Aorta (tissue), 5 donors: ENCODE measurements at regions not wholly inside any gene's neighbourhood (a gene's known extent, or its start where the extent isn't known, plus 50 kb on each side); places are given as distances from the start of the nearest gene placed in this dataset.

Source experiments
- ATAC-seq: fragments of 200-7000 bp; cut with Tn5 transposase; one replicate; pipeline ENCODE4 v1.9.1; 2022; ENCODE audit warnings: moderate library complexity; ENCODE audit not compliant: low FRiP score
- DNase-seq, 2 donors: peaks; one replicate each; pipeline ENCODE4 v3.0.0-alpha.2; 2020
- H3K27ac ChIP-seq, 2 donors: one replicate each; pipeline ENCODE4 v1.5.1; 2013; ENCODE audit warnings: low read length in 2 of 2, mild to moderate bottlenecking in 2 of 2, moderate library complexity in 2 of 2, control low read depth in 1 of 2, inconsistent platforms in 1 of 2, low read depth in 1 of 2
- H3K27me3 ChIP-seq, 2 donors: one replicate each; pipeline ENCODE4 v1.6.1; 2013; ENCODE audit warnings: control low read depth in 1 of 2, low read length in 1 of 2, mild to moderate bottlenecking in 1 of 2, moderate library complexity in 1 of 2; ENCODE audit not compliant: insufficient read depth in 2 of 2, control insufficient read depth in 1 of 2
- H3K36me3 ChIP-seq, 2 donors: one replicate each; pipeline ENCODE4 v1.6.1; 2013; ENCODE audit warnings: control low read depth in 1 of 2, low read length in 1 of 2, mild to moderate bottlenecking in 1 of 2; ENCODE audit not compliant: insufficient read depth in 2 of 2, control insufficient read depth in 1 of 2
- H3K4me1 ChIP-seq, 2 donors: one replicate each; pipeline ENCODE4 v1.6.1; 2013; ENCODE audit warnings: low read length in 2 of 2, control low read depth in 1 of 2, mild to moderate bottlenecking in 1 of 2, moderate library complexity in 1 of 2; ENCODE audit not compliant: insufficient read depth in 2 of 2, control insufficient read depth in 1 of 2
- H3K4me3 ChIP-seq, 2 donors: one replicate each; pipeline ENCODE4 v1.5.1; 2013; ENCODE audit warnings: low read length in 2 of 2, control low read depth in 1 of 2, mild to moderate bottlenecking in 1 of 2
- H3K9me3 ChIP-seq: one replicate; pipeline ENCODE4 v1.6.1; 2013; ENCODE audit warnings: mild to moderate bottlenecking, low read length; ENCODE audit not compliant: control insufficient read depth
- WGBS, 2 donors: extraction: QIAGEN DNeasy Blood & Tissue Kit; methylation state at CpG; one replicate each; pipeline ENCODE4 v1.1.7; 2013; 5-methylcytosine and 5-hydroxymethylcytosine counted together
- intact Hi-C, 2 donors: fragments of 100-400 bp; cut with DNase I; formaldehyde crosslinking; loops; one replicate each; pipeline versions ENCODE4 v1.14.2 to v1.15.0; 2022
- donor health status: healthy with polysubstance abuse.
- donor health status: Bipolar disorder and iron deficiency.
- donor health status: DM: no; HTN: no; CAD: no.
- donor health status: DM: no; HTN: no; CAD: no.
- donor health status: DM: yes; HTN: yes; CAD: no.

- H3K4me3 ChIP-seq = no peak overlapping the region
- no peaks in the 10 kb centered on the region for H3K4me1 ChIP-seq
- no peak overlapping the region for H3K27ac ChIP-seq
- peaks cover 4% of the 10 kb centered on the region for H3K9me3 ChIP-seq
- WGBS, 2 donors = 89 to 91% methylated on average over 12 of the region's 12 CpGs
- ATAC-seq (no peak), DNase-seq (no peak)
- no peaks in the 10 kb centered on the region for H3K36me3 ChIP-seq
- intact Hi-C loops = no loop called here
- no peaks in the 10 kb centered on the region for H3K27me3 ChIP-seq
Observed at GRCh38 chr10:130466271-130466997, 330.2 kb downstream of the GLRX3 start.

GRCh38 chr10:130470286-130470685 is 334.1 kb downstream of the GLRX3 start:
- Histone ChIP-seq H3K27me3 (no peaks in the 10 kb centered on the region), H3K4me1 (no peaks in the 10 kb centered on the region), H3K9me3 (peaks cover 4% of the 10 kb centered on the region), H3K4me3 (no peak overlapping the region), H3K36me3 (no peaks in the 10 kb centered on the region), H3K27ac (no peak overlapping the region)
- intact Hi-C loops = no loop called here
- no peak for ATAC-seq
- WGBS, 2 donors = 54 to 63% methylated on average over 5 of the region's 5 CpGs
- DNase-seq = no peak

- peaks cover 4% of the 10 kb centered on the region for H3K9me3 ChIP-seq
- intact Hi-C loops = no loop called here
- H3K27ac ChIP-seq = no peak overlapping the region
- DNase-seq (no peak), ATAC-seq (no peak)
- no peak overlapping the region for H3K4me3 ChIP-seq
- no peaks in the 10 kb centered on the region for H3K36me3 ChIP-seq
- H3K27me3 ChIP-seq = no peaks in the 10 kb centered on the region
- WGBS, 2 donors = 90 to 97% methylated on average over 6 of the region's 6 CpGs
- H3K4me1 ChIP-seq = no peaks in the 10 kb centered on the region
Observed at GRCh38 chr10:130470973-130471372, 334.8 kb downstream of the GLRX3 start.

GRCh38 chr10:130471486-130471885 is 335.3 kb downstream of the GLRX3 start:
- DNase-seq (no peak), ATAC-seq (no peak)
- no peaks in the 10 kb centered on the region for H3K36me3 ChIP-seq
- H3K4me3 ChIP-seq = no peak overlapping the region
- H3K9me3 ChIP-seq = peaks cover 4% of the 10 kb centered on the region
- H3K27me3 ChIP-seq = no peaks in the 10 kb centered on the region
- 63 to 70% methylated on average over 11 of the region's 11 CpGs for WGBS, 2 donors
- intact Hi-C loops = no loop called here
- H3K4me1 ChIP-seq = no peaks in the 10 kb centered on the region
- no peak overlapping the region for H3K27ac ChIP-seq

GRCh38 chr10:130472236-130472635 is 336.0 kb downstream of the GLRX3 start:
- intact Hi-C loops = no loop called here
- WGBS, 2 donors = 85 to 90% methylated on average over 5 of the region's 5 CpGs
- H3K27ac ChIP-seq = no peak overlapping the region

GRCh38 chr10:130474591-130474990 is 338.4 kb downstream of the GLRX3 start:
- no peaks in the 10 kb centered on the region for H3K27me3 ChIP-seq
- H3K9me3 ChIP-seq = no peaks in the 10 kb centered on the region
- WGBS, 2 donors = 81 to 84% methylated on average over 9 of the region's 9 CpGs
- H3K4me3 ChIP-seq = no peak overlapping the region
- no peak for DNase-seq
- no peaks in the 10 kb centered on the region for H3K4me1 ChIP-seq
- H3K36me3 ChIP-seq = no peaks in the 10 kb centered on the region
- H3K27ac ChIP-seq = no peak overlapping the region
- no peak for ATAC-seq
- intact Hi-C loops = no loop called here

More at GRCh38 chr10:130472236-130472635, 336.0 kb downstream of the GLRX3 start:
- ATAC-seq = no peak
- Histone ChIP-seq H3K4me1 (no peaks in the 10 kb centered on the region), H3K9me3 (peaks cover 2% of the 10 kb centered on the region), H3K36me3 (no peaks in the 10 kb centered on the region), H3K27me3 (no peaks in the 10 kb centered on the region), H3K4me3 (no peak overlapping the region)
- no peak for DNase-seq

- no peak overlapping the region for H3K4me3 ChIP-seq
- H3K4me1 ChIP-seq = no peaks in the 10 kb centered on the region
- no peak overlapping the region for H3K27ac ChIP-seq
- 54 to 58% methylated on average over 5 of the region's 5 CpGs for WGBS, 2 donors
- no peaks in the 10 kb centered on the region for H3K27me3 ChIP-seq
- ATAC-seq (no peak), DNase-seq (no peak)
- intact Hi-C loops = no loop called here
- no peaks in the 10 kb centered on the region for H3K36me3 ChIP-seq
- H3K9me3 ChIP-seq = no peaks in the 10 kb centered on the region
Observed at GRCh38 chr10:130477360-130477759, 341.2 kb downstream of the GLRX3 start.

GRCh38 chr10:130479146-130479545 is 343.0 kb downstream of the GLRX3 start:
- H3K27me3 ChIP-seq = no peaks in the 10 kb centered on the region
- H3K27ac ChIP-seq = no peak overlapping the region
- no peak overlapping the region for H3K4me3 ChIP-seq
- DNase-seq (no peak), ATAC-seq (no peak)
- 81 to 87% methylated on average over 7 of the region's 7 CpGs for WGBS, 2 donors
- intact Hi-C loops = no loop called here
- H3K36me3 ChIP-seq = no peaks in the 10 kb centered on the region
- no peaks in the 10 kb centered on the region for H3K9me3 ChIP-seq
- H3K4me1 ChIP-seq = no peaks in the 10 kb centered on the region

- Histone ChIP-seq H3K9me3 (no peaks in the 10 kb centered on the region), H3K27ac (no peak overlapping the region), H3K4me1 (no peaks in the 10 kb centered on the region), H3K4me3 (no peak overlapping the region), H3K27me3 (no peaks in the 10 kb centered on the region), H3K36me3 (no peaks in the 10 kb centered on the region)
- WGBS, 2 donors = 85 to 88% methylated on average over 8 of the region's 8 CpGs
- intact Hi-C loops = no loop called here
- DNase-seq = no peak
- ATAC-seq = no peak
Observed at GRCh38 chr10:130479926-130480325, 343.7 kb downstream of the GLRX3 start.
